Activated CD4-positive, alpha-beta T cell treated with anti-CD3 and anti-CD28 coated beads for 36 hours (primary cell): ENCODE measurements at regions not wholly inside any gene's neighbourhood (a gene's known extent, or its start where the extent isn't known, plus 50 kb on each side); places are given as distances from the start of the nearest gene placed in this dataset.
"Not testable (repeated sequence)": the region's sequence is repeated elsewhere in the genome, so short reads cannot be mapped to it uniquely, and the experiment has no call there.

ENCODE experiments used
- ATAC-seq: fragments of 200-7000 bp; cut with Tn5 transposase; one replicate; pipeline ENCODE4 v1.10.0; 2021; ENCODE audit warnings: mild to moderate bottlenecking, moderate library complexity
- CTCF ChIA-PET: fragments of 350-600 bp; sonication (Branson Sonifier 250); formaldehyde crosslinking; loops from one replicate; lab custom pipeline; 2021; ENCODE audit warnings: antibody characterized with exemption; lab: Charles Lee
- POLR2A ChIA-PET: fragments of 350-600 bp; sonication (Branson Sonifier 250); formaldehyde crosslinking; loops from one replicate; lab custom pipeline; 2021; ENCODE audit warnings: antibody characterized with exemption, inconsistent platforms; lab: Charles Lee
- DNase-seq: peaks from one replicate; pipeline ENCODE4 v3.0.0-alpha.2; 2020
- H3K27ac Mint-ChIP-seq: one replicate; pipeline ENCODE4 v1.8.0; 2021; ENCODE audit warnings: mixed read lengths
- H3K27me3 Mint-ChIP-seq: one replicate; pipeline ENCODE4 v1.8.0; 2021; ENCODE audit warnings: mixed read lengths
- H3K36me3 Mint-ChIP-seq: one replicate; pipeline ENCODE4 v1.8.0; 2021; ENCODE audit warnings: low read depth, mixed read lengths
- H3K4me1 Mint-ChIP-seq: one replicate; pipeline ENCODE4 v1.8.0; 2021; ENCODE audit warnings: mixed read lengths
- H3K4me3 Mint-ChIP-seq: one replicate; pipeline ENCODE4 v1.8.0; 2021; ENCODE audit warnings: mild to moderate bottlenecking, moderate library complexity, mixed read lengths
- H3K9me3 Mint-ChIP-seq: one replicate; pipeline ENCODE4 v1.8.0; 2021; ENCODE audit warnings: low read depth, mixed read lengths
- intact Hi-C, 2 experiments: fragments of 100-400 bp; cut with DNase I in 1 of 2; cut with micrococcal nuclease in 1 of 2; formaldehyde crosslinking; loops; one replicate each; pipeline versions ENCODE4 v1.14.2 to v1.15.1; 2022 to 2024; cut with DNase I, micrococcal nuclease

DNA sequence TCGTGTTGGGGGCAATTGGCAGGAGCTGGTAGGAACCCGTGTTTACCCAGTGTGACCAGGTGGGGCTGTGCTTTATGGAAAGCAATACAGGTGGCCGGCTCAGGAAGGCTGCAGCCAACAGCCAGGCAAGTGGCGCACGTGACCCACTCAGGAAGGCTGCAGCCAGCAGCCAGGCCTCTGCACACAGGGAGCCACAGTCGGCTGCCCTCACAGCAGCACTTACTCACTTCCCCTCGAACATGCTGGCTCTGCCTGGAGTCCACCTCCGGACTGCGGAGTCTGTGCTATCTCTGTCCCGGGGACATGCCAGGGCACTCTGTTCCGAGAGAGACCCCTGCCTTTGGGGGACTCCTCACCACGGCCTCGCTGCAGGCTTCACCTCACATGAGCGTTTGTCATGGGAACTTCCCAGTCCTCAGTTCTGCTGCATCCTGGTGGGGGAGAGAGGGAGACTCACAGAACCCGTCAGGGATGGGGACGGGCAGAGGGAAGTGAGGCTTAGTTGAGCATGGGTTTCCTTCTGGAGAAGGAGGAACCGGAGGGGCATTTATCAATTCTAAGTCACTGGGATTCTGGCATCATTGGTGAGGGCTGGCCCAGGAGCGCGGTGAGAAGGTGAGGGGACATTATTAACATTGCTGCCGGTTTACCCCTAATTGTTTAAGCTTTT, 76.8 kb downstream of the TTLL2 start:
- intact Hi-C loops: no loop called here
- no peak for DNase-seq

DNA sequence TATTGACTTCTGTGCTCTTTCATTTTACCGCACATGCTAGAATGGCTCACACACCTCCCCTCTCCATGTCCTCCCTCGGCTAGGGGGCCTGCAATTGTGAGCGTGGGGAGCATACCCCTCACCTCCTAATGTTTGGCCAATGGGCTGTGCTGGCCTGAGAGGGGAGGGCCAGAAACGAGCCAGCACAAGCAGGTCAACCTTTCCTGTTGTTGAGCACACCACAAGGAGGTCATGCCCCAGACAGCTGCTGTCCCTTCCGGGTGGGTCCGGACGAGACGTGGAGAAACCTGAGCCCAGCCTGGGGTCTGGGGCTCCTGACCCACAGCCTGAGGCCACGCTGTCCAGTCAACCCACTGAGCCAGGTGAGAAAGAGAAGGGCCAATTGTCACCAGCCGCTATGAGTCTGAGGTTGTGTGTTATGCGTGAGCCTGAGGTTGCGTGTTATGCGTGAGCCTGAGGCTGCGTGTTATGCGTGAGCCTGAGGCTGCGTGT, 77.4 kb downstream of the TTLL2 start:
- POLR2A ChIA-PET: no interaction called here
- DNase-seq (no peak), ATAC-seq (no peak)
- Mint-ChIP-seq H3K9me3 (no peaks in the 10 kb centered on the region), H3K27me3 (peaks cover 12% of the 10 kb centered on the region), H3K4me3 (no peak overlapping the region), H3K4me1 (no peaks in the 10 kb centered on the region), H3K27ac (no peak overlapping the region), H3K36me3 (no peaks in the 10 kb centered on the region)
- intact Hi-C loops: no loop called here
- CTCF ChIA-PET: no interaction called here

More for the DNA sequence above, 76.8 kb downstream of the TTLL2 start:
- ATAC-seq: no peak
- CTCF ChIA-PET: no interaction called here
- H3K27me3 Mint-ChIP-seq: peaks cover 12% of the 10 kb centered on the region
- no peak overlapping the region for H3K4me3 Mint-ChIP-seq
- no peak overlapping the region for H3K27ac Mint-ChIP-seq
- no peaks in the 10 kb centered on the region for H3K4me1 Mint-ChIP-seq
- POLR2A ChIA-PET: no interaction called here
- H3K9me3 Mint-ChIP-seq: no peaks in the 10 kb centered on the region
- H3K36me3 Mint-ChIP-seq: no peaks in the 10 kb centered on the region

DNA sequence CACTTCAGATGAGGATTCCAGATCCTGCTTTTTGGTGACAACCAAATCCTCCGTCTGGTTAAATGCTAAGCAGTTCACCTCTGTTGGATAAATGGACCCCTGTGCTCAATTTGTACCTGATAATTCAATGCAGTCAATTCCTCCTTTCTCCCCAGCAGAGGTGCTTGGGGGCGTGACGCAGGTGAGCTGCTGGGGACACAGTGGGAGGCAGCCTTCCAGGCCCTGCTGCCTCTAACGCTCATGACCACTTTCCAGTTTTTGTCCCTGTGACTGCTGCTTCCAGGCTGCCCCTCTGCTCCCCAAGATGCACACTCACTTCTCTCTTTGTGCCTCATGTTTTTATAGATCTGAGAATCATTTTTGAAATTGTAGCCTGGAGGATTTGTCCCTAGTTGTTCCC, 78.5 kb downstream of the TTLL2 start:
- no peak for DNase-seq
- H3K4me3 Mint-ChIP-seq: no peak overlapping the region
- H3K9me3 Mint-ChIP-seq: no peaks in the 10 kb centered on the region
- ChIA-PET CTCF (no interaction called here), POLR2A (no interaction called here)
- ATAC-seq: no peak
- intact Hi-C loops: no loop called here
- no peaks in the 10 kb centered on the region for H3K4me1 Mint-ChIP-seq
- H3K36me3 Mint-ChIP-seq: no peaks in the 10 kb centered on the region
- H3K27ac Mint-ChIP-seq: no peak overlapping the region
- peaks cover 12% of the 10 kb centered on the region for H3K27me3 Mint-ChIP-seq

DNA sequence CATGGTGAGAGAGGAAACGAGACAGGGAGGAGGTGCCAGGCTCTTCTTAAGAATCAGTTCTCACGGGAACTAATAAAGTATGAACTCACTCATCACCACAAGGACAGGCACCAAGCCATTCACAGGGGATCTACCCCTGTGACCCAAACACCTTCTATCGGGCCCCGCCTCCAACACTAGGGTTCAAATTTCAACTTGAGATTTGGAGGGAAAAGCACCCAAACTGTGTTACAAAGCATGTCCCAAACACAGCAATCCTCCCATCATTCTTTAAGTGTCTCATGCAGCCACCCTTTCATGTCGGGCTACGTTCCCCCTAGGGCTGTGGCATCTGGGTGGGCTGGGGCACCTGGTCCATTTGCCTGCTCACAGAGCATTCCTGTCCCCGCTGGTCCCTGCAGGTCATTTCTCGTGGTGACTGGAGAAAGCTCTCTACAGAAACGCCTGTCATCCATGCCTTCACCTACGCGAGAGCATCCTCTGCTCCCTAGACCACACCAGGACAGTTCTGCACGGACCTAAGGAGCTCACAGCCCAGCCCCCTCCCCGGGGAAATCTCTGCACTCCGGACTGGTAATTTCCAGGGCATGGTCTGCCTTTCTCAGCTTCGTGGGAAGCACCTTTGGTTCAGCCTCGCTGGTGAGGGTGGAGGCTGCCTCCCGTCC, 79.6 kb downstream of the TTLL2 start:
- Mint-ChIP-seq H3K4me1 (no peaks in the 10 kb centered on the region), H3K4me3 (no peak overlapping the region), H3K36me3 (no peaks in the 10 kb centered on the region), H3K27ac (no peak overlapping the region), H3K9me3 (no peaks in the 10 kb centered on the region), H3K27me3 (peaks cover 12% of the 10 kb centered on the region)
- CTCF ChIA-PET: no interaction called here
- ATAC-seq (no peak), DNase-seq (no peak)
- intact Hi-C loops: no loop called here
- POLR2A ChIA-PET: no interaction called here

DNA sequence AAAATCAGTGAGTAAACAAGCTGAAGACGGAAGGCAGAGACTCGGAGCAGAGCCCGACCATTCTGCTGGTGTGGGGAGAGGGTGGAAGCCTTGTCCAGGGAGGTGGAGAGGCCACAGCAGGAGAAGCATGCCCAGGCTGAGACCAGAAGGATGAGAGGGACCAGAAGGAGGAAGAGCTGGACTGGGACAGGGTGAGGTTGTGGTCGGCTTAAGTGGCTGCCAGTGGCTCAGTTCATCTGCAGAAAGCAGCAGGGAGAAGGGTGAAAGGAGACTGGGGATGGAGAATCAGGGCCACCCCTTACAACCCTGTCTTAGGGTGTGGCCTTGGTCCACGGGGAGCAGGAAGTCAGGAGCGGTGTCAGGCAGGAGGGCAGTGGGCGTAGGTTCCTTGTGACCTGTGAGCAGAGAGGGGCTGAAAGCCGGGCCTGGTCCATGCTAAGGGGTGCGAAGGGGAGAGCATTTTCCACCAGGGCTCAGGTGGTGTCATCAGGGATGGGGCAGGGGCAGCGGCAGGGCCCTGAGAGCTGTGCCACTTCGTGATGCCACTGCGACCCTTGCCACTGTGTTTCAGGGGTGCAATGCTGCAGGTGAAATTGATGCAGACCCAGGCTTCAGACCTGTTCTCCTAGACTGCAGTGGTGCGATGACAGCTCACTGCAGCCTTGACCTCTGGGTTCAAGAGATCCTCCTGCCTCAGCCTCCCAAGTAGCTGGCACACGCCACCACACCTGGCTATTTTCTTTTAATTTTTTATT, 81.1 kb downstream of the TTLL2 start:
- no peaks in the 10 kb centered on the region for H3K4me1 Mint-ChIP-seq
- peaks cover 10% of the 10 kb centered on the region for H3K27me3 Mint-ChIP-seq
- ChIA-PET CTCF (no interaction called here), POLR2A (no interaction called here)
- ATAC-seq: no peak
- no peak overlapping the region for H3K27ac Mint-ChIP-seq
- no peaks in the 10 kb centered on the region for H3K9me3 Mint-ChIP-seq
- intact Hi-C loops: no loop called here
- H3K36me3 Mint-ChIP-seq: no peaks in the 10 kb centered on the region
- no peak for DNase-seq
- H3K4me3 Mint-ChIP-seq: no peak overlapping the region

DNA sequence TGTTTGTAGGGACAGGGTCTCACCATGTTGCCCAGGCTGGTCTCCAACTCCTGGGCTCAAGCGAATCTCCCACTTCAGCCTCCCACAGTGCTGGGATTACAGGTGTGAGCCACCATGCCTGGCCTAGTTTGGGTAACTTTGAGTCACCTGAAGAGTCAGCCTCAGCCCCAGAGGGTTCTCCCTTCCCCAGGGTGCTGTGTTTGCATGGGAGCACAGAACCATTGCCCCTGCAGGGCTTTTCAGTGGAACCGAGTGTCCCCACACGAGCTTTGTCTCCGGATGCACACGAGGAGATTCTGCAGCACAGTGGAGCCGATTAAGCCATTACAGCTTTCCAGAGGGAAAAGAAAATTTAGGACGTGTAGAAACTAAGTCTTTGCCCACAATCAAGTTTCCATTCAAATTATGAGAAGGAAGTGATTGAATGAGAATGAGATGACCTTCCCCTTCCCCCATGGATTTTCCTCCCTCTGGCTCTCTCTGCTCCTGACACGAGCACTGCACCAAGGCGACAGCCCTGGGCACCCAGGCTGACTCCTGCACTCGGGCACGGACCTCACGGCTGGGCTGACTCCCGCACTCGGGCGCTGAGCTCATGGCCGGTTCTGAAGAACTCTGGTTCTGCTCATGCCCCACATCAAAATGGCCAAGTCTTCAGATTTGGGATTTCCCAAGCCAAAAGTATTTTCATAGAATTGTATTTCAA, 81.8 kb downstream of the TTLL2 start:
- H3K36me3 Mint-ChIP-seq, POLR2A ChIA-PET, intact Hi-C loops, H3K4me1 Mint-ChIP-seq, H3K27me3 Mint-ChIP-seq, H3K27ac Mint-ChIP-seq, ATAC-seq, H3K9me3 Mint-ChIP-seq, DNase-seq, CTCF ChIA-PET, H3K4me3 Mint-ChIP-seq: not testable (repeated sequence)

DNA sequence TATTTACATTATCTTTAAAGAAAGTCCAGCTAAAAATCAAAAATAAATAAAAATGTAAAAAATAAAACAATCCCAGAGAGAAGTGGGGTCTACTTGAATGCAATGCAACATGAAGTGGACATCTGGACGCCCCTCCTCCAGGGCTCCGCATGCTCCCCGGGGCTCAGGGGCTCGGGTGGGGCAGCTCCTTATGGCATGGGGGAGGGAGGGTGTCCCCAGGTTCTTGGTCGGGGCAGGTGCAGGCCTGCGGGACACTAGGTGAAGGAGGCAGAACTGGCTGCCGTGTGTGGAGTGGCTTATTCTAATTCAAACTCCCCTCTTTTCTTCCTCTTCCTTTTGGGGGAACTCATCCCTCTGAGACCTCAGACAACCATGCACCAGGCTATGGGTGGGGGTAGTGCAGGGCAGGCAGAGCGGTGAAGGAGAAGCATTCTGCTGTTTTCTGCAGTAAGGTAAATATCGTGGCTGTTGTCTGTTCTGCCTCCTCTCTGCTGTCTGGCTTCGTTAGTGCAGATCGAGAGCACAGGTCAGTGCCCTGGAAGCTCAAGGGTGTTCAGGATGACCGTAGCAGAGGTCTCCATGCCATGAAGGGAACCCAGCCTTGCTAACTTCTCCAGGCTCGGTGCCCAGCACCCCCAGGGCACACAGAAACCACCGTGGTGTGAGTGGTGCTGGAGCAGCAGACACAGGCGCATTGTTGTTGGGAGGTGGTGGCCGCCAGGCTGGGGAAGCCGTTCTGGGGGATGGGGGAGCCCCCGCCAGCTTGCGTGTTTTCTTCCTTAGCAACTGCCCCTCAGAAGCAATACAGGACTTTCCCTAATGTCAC, 82.6 kb downstream of the TTLL2 start:
- no peak overlapping the region for H3K27ac Mint-ChIP-seq
- POLR2A ChIA-PET: no interaction called here
- H3K4me3 Mint-ChIP-seq: no peak overlapping the region
- no peak for ATAC-seq
- CTCF ChIA-PET: no interaction called here
- intact Hi-C loops: loop anchor here in 1 of 2 experiments (2.0 kb wide), 1 partner anchor 159 kb away; no protein-coding TSS in a partner anchor
- no peaks in the 10 kb centered on the region for H3K9me3 Mint-ChIP-seq
- H3K4me1 Mint-ChIP-seq: no peaks in the 10 kb centered on the region
- peaks cover 3% of the 10 kb centered on the region for H3K27me3 Mint-ChIP-seq
- no peaks in the 10 kb centered on the region for H3K36me3 Mint-ChIP-seq
- no peak for DNase-seq

DNA sequence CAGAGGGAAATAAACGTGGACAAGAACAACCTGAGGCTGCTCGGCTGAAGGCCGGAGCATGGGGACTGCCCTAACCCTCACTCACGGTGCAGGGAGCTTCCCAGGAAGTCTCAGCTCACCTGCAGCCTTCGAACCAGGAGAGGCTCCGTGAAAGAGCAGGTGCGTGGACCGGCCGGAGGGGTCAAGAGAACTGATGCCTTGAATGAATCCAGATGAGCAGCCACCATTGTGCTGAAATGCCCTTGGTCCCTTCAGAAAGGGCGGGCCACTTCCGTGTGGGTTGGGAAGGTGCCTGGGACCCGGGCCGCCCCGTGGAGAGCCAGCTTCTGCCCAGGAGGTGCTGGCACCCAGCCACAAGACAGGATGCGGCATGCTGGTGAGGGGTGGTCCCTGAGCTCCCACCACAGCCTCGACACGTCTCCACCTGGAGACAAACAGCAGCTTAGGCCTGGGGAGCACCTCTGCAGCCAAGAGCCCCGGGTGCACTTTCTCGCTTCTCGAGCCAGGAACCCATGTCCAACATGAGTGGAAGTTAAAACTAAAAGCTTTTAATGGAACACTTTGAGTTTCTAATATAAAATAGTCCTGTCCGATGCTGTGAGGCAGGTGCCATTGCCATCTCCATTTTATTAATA, 83.5 kb downstream of the TTLL2 start:
- no peaks in the 10 kb centered on the region for H3K9me3 Mint-ChIP-seq
- peaks cover 3% of the 10 kb centered on the region for H3K27me3 Mint-ChIP-seq
- H3K4me1 Mint-ChIP-seq: no peaks in the 10 kb centered on the region
- no peaks in the 10 kb centered on the region for H3K36me3 Mint-ChIP-seq
- ChIA-PET CTCF (no interaction called here), POLR2A (no interaction called here)
- ATAC-seq: no peak
- intact Hi-C loops: loop anchor here in 1 of 2 experiments (2.0 kb wide), 1 partner anchor 160 kb away; no protein-coding TSS in a partner anchor
- no peak for DNase-seq
- H3K4me3 Mint-ChIP-seq: no peak overlapping the region
- H3K27ac Mint-ChIP-seq: no peak overlapping the region

DNA sequence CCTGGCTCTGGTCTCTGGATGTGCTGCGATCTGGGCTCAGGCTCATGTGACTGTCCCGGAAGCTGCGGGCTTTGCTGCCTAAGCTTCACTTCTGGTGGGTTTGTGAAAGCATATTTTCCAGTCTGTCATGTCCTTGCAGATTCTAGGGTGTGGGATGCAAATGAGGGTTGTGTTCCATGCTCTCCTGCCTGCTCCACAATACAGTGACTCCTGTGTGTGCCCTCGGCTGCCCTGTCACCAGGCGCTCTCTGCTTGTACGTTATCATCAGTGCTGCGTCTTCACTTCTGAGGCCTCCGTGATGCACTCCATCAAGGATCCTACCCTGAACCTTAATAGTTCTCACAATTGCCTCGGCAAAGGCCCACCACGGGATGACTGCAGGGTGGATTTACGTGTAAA, 84.2 kb downstream of the TTLL2 start:
- H3K27me3 Mint-ChIP-seq: peaks cover 3% of the 10 kb centered on the region
- DNase-seq: no peak
- ChIA-PET POLR2A (no interaction called here), CTCF (no interaction called here)
- no peaks in the 10 kb centered on the region for H3K4me1 Mint-ChIP-seq
- no peak for ATAC-seq
- intact Hi-C loops: loop anchor here in 1 of 2 experiments (2.0 kb wide), 1 partner anchor 160 kb away; no protein-coding TSS in a partner anchor
- no peak overlapping the region for H3K27ac Mint-ChIP-seq
- no peaks in the 10 kb centered on the region for H3K36me3 Mint-ChIP-seq
- H3K4me3 Mint-ChIP-seq: no peak overlapping the region
- no peaks in the 10 kb centered on the region for H3K9me3 Mint-ChIP-seq

DNA sequence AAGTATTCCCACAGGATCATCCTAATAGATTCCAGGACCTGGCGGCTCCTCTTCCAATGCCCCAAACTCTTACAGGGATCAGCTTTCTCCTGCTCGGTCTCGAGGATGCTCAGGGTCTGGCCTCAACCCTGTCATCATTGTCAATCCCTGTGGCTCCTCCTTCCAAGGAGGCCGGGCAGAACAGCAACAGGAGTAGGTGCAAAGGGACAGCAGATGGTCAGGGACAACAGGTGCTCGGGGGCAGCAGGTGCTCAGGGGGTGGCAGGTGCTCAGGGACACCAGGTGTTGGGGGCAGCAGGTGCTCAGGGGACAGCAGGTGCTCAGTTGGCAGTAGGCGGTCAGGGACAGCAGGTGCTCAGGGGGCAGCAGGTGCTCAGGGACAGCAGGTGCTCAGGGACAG, 84.8 kb downstream of the TTLL2 start:
- POLR2A ChIA-PET: no interaction called here
- no peaks in the 10 kb centered on the region for H3K4me1 Mint-ChIP-seq
- H3K36me3 Mint-ChIP-seq: no peaks in the 10 kb centered on the region
- H3K27me3 Mint-ChIP-seq: peaks cover 3% of the 10 kb centered on the region
- DNase-seq: no peak
- CTCF ChIA-PET: no interaction called here
- no peaks in the 10 kb centered on the region for H3K9me3 Mint-ChIP-seq
- intact Hi-C loops: loop anchor here in 1 of 2 experiments (2.0 kb wide), 1 partner anchor 161 kb away; no protein-coding TSS in a partner anchor
- H3K27ac Mint-ChIP-seq: no peak overlapping the region
- no peak for ATAC-seq
- H3K4me3 Mint-ChIP-seq: no peak overlapping the region
